GM18511 (cell line): ENCODE measurements at regions not wholly inside any gene's neighbourhood (a gene's known extent, or its start where the extent isn't known, plus 50 kb on each side); places are given as distances from the start of the nearest gene placed in this dataset.
A peak's percentile ranks its signal among the peaks of the same experiment; 100 is the strongest.

Experiments used
- ATAC-seq: cut with Tn5 transposase; IDR thresholded peaks from one replicate; pipeline ENCODE4 v1.9.1; 2021; ENCODE audit warnings: mild to moderate bottlenecking, moderate library complexity; ENCODE audit not compliant: unreplicated experiment

DNA sequence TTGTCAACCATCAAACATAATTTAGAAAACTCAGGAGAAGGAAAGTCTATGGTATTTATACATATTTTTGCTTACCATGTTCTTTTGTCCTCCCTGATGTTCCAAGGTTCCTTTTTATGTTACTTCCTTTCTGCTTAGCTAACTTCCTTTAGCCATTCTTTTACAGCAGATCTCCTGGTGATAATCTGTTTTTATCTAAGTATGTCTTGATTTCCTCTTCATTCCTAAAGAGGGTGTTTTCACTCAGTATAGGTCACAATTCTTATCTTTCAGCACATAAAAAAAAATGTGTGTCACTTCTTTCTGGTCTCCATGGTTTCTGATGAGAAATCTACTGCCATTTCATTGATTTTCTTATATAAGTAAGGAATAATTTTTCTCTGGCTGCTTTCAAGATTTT lies 384.4 kb upstream of the PDE4D start:
- ATAC-seq = no peak

DNA sequence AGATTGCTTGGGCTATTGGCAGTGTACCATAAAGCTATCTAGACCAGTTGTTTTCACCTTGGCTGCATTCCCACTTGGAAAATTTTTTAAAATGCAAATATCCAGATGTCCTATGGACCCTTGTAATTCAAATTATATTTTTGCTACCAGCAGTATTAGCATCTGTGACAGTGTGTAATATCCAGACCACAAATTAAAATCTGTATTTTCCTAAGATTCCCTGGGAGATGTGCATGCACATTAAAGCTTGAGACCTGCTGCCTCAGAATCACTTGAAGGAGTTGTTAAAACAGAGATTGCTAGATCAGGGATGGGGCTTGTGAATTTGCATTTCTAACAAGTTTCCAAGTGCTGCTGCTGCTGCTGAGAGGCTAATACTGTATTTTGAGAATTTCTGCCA lies 381.2 kb upstream of the PDE4D start:
- ATAC-seq = no peak

DNA sequence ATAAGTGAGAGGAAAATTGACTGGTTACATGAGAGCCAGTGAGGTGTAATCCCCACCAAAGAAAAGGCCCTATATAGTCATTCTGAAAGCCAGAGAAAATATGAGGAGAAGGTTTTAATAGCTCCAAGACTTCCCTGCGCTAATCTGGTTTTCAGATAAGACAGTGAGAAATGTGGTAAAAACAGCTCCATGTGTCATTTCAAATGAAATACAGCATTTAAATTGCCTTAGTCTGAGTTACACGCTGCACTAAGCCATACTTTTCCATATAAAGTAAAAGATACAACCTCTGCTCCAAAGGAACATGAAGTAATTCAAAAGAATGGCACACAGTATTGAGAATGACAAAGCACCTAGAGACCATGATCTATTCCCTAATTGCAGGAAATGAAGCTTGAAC lies 378.0 kb upstream of the PDE4D start:
- ATAC-seq = no peak

DNA sequence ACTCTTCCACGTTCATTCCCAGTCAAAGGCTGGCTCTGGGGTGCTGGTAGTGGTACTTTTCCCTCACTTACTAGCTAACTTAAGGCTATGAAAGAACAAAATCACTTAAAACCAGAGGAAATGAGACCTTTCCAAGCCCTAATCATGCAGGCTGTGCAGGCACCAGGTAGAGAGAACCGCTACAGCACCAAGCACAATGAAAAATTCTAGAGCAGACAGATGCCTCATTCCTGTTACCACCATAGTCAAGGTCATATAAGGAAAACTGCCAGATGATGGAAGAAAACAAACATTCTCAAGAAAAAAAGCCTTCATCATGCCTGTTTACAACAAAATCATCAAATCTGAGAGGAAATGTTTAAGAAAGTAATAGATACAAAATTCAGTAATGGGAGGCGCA lies 374.4 kb upstream of the PDE4D start:
- no peak for ATAC-seq

DNA sequence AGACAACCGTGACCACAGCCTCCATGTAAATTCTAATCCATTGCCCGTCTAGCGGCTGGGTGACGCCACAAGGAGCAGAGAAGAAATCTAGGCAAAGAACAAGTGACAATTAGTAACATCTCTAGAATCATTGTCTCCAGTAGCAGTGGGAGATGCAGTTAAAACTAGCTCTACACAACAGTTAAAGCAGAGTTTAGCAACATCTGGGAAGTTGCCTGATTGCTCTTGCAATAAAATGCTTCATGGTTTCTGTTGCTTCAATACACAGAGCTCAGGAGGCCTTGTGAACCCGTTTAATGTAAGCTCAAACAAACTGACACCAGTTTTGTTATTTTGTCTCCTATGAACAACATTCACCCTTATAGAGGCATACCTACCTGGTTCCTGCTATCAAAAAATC lies 369.8 kb upstream of the PDE4D start:
- ATAC-seq = no peak

DNA sequence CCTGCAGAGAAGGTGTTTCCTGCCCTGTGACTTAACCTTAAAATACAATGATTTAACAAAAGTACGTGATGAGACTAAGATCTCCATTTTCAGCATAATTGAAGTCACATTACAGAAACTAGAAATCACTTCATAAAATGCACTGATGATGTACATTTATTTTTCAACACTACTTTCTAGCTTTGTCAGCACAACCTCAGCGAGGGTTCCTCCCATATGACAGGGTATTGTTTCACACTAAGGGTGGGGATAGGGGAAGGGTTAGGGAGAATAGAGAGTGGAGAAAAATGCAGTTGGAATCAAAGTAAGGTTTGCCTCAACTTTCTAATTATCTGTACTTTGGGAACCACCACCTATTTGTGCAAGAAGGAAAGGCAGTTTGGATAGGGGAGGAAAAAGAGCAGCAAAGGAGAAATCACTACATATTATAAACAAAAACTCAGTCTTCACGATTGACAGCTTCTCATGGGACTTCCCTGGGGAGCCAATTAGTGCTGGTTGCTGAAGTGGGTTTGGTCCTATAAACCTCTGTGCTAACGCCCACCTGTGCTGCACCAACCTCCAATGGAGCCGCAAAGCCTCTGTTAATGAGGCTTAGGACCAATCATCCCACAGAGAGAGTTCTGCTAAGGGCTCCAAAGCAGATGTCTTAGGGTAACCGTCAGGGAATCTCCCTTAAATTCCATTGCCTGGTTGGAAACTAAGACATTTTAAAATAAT lies 369.2 kb upstream of the PDE4D start:
- ATAC-seq = no peak

DNA sequence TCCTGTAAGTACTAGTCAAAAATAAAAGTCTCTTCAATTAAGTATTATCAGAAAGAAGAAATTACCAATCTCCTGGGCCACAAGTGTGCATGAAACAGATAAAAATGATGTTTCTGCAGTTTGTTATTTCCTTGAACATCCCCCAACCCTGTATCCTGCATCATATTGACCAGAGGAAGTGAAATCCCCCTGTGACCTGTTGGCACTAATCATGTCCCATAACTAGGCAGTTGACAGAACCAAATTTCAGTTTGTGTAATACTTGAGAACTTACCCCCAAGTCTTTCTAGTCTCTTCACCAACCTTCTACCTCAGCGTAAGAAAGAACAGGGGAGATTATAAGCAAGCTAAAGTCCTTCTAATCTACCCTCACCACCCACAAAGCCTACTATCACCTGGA lies 368.2 kb upstream of the PDE4D start:
- no peak for ATAC-seq

DNA sequence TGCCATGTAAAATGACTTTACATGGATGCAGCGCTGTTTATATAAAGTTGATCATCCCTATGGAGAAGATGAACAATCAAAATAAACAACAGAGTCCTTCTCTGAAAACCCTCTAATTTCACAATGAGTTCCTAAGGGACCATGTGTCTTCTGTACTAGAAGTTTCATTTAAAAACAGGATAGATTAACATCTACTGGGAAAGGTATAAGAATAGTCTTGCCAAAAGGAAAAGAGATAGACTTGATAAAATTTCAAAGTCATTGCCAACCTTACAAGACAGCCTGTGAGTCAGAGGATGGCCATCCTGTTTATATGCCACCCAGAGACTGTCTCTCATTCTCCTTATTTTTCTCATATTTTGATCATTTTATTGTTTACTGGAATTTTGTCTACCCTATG lies 367.1 kb upstream of the PDE4D start:
- no peak for ATAC-seq

DNA sequence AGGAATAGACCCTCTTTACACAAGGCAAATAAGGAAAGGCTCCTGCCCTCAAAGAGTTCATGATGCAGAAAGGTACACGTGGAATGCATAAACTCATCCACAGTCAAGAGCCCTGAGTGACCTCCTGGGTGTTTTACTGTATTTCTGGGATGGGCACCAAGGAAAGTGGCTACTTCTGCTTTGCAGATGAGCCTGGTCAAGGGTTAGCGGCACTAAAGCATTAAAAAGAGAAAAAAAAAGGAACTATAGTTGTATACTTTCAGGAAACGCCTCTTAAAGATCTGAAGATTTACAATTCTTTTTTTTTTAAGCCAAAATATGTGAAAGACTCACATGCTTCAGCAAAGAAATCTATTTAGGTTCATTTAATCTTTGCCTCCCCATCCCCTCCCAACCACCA lies 366.2 kb upstream of the PDE4D start:
- ATAC-seq = no peak

DNA sequence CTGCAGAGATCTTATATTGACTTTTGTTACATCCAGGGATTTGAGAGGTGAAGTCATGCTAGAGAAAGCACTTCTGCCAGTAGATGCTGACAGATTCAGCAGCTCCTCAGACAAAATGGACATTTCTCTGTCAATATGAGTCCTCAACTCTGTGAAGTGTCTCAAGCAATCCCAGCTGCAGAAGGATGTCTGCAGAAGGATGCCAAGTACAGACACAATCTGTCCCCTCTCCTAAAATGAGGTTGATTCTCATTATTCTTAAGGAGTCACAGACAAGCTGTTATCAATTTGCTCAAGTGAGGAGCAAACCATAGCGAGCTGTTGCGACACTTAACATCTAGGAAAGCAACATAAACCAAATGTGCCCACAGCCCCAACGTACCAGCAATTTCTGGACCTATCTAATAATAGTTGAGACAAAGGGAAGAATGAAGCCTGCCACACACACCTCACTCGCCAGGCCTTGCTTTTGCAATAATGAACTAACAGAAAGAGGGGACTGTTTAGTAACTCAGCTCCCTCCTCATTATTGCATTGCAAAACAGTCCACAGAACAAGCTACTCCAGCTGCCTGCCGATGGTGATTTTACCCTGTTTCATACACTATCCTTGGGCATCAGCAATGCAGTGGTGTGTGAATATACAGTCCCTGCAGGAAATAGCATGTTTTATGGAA lies 364.2 kb upstream of the PDE4D start:
- ATAC-seq = no peak

DNA sequence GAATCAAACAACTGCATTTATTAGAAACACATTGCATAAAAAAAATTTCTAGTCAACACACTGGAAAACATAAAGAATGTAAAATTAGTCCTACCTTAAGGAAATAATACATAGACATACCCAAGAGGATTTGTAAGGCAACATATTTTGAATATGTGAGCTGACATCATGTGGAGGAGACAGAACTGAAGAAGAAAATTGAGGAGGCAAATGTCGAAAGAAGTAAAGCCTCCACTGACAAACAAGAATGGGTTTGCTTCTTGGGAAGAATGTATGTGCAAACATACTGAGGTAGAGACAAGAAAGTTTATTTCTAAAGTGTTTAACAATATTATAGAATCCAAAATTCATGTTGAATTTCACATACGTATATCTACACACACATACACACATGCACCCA lies 363.0 kb upstream of the PDE4D start:
- ATAC-seq = no peak

DNA sequence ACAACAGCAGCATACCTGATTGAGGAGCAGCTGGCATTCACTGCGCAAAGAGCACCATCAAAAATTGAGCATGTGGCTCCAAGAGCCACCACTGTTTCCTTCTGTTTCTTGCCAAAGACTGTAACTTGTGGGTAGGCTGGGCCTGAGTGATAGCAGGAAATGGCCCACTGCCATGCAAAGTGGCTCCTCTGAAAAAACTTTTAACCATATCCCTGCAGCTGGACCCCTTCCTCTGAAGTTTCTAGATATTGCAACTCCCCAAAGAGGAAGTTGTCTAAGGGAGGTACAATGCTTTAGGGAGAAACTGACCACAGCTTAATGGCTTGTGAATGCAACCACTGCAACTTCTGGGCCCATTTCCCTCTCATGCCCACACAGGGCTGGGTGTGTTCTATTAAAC lies 355.4 kb upstream of the PDE4D start:
- peak; percentile 97 for ATAC-seq

DNA sequence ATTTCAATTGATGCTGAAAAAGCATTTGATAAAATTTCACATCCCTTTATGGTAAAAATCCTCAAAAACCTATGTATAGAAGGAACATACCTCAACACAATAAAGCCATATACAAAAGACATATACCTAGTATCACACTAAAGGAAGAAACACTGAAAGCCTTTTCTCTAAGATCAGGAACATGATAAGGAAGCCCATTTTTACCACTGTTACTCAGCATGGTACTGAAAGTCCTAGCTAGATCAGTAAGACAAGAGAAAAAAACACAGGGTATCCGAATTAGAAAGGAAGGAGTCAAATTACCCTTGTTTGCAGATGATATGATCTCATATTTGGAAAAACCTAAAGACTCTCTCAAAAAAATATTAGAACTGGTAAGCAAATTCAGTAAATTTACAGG lies 350.2 kb upstream of the PDE4D start:
- ATAC-seq = no peak

DNA sequence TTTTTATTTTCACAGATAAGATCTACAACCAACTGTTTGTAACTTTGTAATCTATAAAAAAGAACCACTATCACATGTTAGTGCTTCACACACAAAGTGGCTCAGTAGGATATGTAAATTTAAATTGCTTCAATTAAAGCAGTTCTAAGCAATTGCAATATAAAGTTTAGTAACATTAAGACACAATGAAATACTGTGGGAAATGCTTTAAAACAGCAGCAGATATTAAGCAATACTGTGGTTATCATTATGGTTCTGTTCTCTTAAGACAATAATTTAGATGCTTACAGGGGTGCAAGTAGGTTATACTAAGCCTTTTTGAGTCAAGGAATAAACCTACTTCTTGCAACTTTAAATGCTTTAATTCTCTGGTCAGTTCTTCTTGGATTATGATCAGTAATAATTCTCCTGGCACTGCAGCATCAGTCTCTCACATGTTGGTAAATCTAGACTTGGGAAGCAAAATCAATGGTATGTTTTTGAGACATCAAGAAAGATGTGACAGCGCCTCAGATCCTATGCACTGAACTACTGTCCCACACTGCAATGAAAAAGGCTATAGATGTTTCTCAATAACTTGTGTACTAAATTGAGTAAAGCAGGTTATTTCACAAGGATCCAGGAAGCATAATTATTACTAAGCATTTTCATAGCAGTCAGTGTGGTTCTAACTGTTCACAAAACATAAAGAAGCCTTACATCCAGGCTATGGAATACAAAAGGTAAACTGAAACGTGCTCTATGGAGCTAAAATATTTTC lies 338.7 kb upstream of the PDE4D start:
- ATAC-seq = no peak

DNA sequence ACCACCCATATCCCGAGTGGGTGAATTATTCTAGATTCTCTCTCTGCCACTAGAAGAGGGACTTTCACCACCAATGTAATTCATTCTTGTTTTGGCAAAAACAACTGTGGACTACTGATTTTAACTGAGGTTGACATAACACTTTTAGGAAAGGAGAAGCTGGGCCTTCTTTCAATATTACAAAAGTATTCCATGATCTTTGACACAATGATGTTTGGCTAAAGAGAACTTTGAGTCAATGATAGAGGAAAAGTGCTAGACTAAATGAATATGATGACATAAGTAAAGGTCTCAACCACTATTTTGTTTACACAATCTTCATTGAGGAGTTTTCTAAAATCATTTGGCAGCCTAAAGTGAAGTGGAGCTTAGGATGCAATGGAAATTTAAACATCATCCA lies 336.9 kb upstream of the PDE4D start:
- ATAC-seq = no peak

DNA sequence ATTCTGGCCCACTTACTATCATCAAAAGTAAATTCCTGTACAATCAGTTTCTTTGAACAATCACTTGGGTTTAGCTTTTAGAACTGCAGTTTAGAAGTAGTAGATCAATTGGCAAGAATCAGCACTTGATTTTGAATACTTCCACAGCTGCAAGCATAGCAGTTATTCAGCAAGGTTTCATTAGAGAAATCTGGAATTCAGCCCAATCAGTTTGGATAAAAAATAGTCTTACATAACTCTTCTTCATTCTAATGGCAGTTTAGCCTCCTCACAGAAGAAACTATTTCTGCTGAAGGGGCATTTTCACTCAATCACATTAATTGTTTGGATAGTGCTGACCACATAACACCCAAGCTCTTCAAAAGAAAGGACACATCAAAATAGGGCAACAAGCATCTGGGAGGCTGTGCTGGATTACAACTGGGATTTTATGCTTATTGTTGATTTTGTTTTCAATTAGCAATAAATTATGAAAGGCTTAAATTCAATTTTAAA lies 336.2 kb upstream of the PDE4D start:
- no peak for ATAC-seq

DNA sequence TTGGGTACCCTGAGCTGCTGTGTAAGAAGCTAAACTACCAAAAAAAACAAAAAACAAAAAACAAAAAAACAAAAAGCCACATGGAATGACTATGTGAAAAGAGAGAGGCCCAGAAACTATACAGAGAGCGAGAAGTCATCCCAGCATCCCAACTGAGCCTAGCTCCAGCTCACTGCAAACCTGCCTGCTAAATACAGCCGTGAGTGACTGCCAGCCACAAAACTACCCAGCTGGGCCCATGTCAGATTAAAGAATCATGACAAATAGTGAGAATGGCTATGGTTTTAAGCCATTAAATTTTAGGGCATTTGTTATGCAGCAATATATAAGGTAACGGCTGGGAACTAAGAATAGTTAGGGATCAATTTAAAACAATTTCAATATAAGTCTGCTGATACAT lies 335.1 kb upstream of the PDE4D start:
- ATAC-seq = no peak

DNA sequence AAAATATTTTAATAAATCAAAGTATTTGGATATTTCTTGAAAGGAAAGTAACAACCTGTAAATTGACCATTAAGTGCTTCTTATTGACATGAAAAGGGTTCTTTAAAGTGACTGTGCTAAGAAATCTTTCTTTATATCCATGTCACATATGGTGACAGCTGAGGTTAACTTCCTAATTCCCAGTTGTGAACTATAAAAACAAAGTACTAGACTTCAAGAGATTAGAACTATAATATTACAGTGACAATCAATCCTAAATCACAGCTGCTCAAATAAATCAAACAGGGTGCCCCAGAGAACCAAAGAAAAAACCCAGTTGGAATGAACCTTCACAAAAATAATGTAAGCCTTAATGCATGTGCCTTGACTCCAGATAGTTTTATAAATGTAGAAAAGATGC lies 332.6 kb upstream of the PDE4D start:
- ATAC-seq = no peak

DNA sequence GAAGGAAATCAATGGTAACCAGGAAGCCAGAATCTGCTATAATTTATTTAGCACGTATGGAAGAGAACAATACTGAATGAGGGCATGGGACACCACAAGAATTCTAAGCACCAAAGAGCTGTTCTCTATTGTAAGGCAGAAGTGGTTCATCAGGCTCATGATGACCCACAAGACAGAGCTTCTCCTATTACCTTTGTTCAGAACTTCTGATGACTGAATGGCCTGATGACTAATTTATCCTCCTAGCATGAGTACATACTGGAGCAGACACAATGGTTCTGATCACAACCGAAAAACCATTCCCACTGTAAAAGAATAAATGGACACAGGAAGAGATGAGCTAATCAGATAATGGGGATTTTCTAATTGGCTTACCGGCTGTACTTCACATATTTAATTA lies 329.8 kb upstream of the PDE4D start:
- no peak for ATAC-seq

DNA sequence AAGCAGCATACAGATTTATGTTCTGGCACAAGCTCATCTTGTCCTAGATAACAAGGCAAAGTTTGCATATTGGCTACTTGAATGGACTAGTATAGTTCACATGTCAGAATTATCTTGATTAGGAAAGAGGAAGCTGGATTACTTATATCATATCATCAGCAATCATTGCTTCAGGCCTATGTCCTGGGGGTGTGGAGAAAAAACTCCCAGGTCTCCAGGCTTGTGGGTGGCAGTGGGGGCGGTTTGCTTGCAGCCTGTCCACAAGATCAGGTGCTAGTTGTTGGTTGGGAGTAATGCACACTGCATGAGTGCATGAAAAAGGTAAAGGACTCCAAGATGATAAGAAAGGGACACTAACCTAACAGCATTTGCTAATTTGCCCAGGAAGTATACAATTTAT lies 326.4 kb upstream of the PDE4D start:
- no peak for ATAC-seq

DNA sequence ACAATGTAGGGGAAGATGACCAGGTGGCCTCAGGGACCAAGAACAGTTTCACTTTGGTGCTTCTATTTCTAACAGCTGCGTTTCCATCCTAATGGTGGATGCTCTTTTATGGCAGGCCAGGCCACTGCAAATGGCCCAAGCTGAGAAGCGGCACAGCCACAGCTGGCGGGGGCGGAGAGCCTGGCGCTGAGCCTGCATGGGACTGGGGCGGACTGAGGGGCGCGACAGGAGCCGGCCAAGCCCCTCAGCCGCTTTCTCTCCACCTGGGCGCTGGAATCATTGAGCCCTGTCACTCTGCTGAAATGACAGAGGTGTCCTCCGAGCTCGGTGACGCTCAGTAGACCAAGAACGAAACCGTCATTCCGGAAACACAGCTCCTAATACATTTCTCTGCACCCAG lies 317.3 kb upstream of the PDE4D start:
- no peak for ATAC-seq
